Activated CD4-positive, alpha-beta memory T cell treated with anti-CD3 and anti-CD28 coated beads for 36 hours (primary cell): ENCODE measurements at regions not wholly inside any gene's neighbourhood (a gene's known extent, or its start where the extent isn't known, plus 50 kb on each side); places are given as distances from the start of the nearest gene placed in this dataset.
"Not testable (repeated sequence)": the region's sequence is repeated elsewhere in the genome, so short reads cannot be mapped to it uniquely, and the experiment has no call there.

ENCODE experiments used
- CTCF ChIA-PET: fragments of 350-600 bp; sonication (Branson Sonifier 250); formaldehyde crosslinking; loops from one replicate; lab custom pipeline; 2021; ENCODE audit warnings: antibody characterized with exemption, inconsistent platforms; lab: Charles Lee
- POLR2A ChIA-PET: fragments of 350-600 bp; sonication (Branson Sonifier 250); formaldehyde crosslinking; loops from one replicate; lab custom pipeline; 2021; ENCODE audit warnings: antibody characterized with exemption; lab: Charles Lee
- DNase-seq: peaks from one replicate; pipeline ENCODE4 v3.0.0-alpha.2; 2020
- H3K27ac Mint-ChIP-seq: one replicate; pipeline ENCODE4 v1.8.0; 2021; ENCODE audit warnings: mixed read lengths
- H3K27me3 Mint-ChIP-seq: one replicate; pipeline ENCODE4 v1.8.0; 2021; ENCODE audit warnings: mixed read lengths
- H3K36me3 Mint-ChIP-seq: one replicate; pipeline ENCODE4 v1.8.0; 2021; ENCODE audit warnings: mixed read lengths
- H3K4me1 Mint-ChIP-seq: one replicate; pipeline ENCODE4 v1.8.0; 2021; ENCODE audit warnings: low read depth, mixed read lengths
- H3K4me3 Mint-ChIP-seq: one replicate; pipeline ENCODE4 v1.8.0; 2021; ENCODE audit warnings: mild to moderate bottlenecking, mixed read lengths
- H3K9me3 Mint-ChIP-seq: one replicate; pipeline ENCODE4 v1.8.0; 2021; ENCODE audit warnings: mixed read lengths
- intact Hi-C: fragments of 100-400 bp; cut with micrococcal nuclease; formaldehyde crosslinking; loops from one replicate; pipeline ENCODE4 v1.15.1; 2023

GRCh38 chr7:125462615-125463014 lies 533.0 kb upstream of the POT1 start:
- intact Hi-C loops: no loop called here
- no peak overlapping the region for H3K4me3 Mint-ChIP-seq

DNA sequence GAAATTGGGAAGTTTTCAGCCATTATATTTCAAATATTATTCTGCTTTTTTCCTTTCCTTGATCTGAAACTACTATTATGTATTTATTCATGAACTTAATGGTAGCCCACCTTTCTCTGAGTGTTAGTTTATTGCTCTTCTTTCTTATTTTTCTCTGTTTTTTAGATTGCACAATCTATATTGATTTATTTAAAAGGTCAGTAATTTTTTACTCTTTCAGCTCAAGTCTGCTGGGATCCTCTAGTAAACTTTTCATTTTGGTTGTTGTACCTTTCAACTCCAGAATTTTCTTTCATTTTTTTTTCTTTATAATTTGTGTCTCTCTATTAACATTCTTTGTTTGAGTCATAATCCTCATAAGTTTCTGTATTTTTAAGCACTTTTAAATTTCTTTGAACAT lies 529.4 kb upstream of the POT1 start:
- Mint-ChIP-seq H3K9me3 (peaks cover 30% of the 10 kb centered on the region), H3K27me3 (no peaks in the 10 kb centered on the region), H3K27ac (no peak overlapping the region), H3K4me1 (no peaks in the 10 kb centered on the region), H3K4me3 (no peak overlapping the region), H3K36me3 (no peaks in the 10 kb centered on the region)
- no peak for DNase-seq
- ChIA-PET POLR2A (no interaction called here), CTCF (no interaction called here)
- intact Hi-C loops: no loop called here

More at GRCh38 chr7:125462615-125463014, 533.0 kb upstream of the POT1 start:
- no peaks in the 10 kb centered on the region for H3K36me3 Mint-ChIP-seq
- no peaks in the 10 kb centered on the region for H3K4me1 Mint-ChIP-seq
- DNase-seq: no peak
- H3K27ac Mint-ChIP-seq: no peak overlapping the region
- peaks cover 22% of the 10 kb centered on the region for H3K9me3 Mint-ChIP-seq
- no peaks in the 10 kb centered on the region for H3K27me3 Mint-ChIP-seq
- ChIA-PET POLR2A (no interaction called here), CTCF (no interaction called here)

DNA sequence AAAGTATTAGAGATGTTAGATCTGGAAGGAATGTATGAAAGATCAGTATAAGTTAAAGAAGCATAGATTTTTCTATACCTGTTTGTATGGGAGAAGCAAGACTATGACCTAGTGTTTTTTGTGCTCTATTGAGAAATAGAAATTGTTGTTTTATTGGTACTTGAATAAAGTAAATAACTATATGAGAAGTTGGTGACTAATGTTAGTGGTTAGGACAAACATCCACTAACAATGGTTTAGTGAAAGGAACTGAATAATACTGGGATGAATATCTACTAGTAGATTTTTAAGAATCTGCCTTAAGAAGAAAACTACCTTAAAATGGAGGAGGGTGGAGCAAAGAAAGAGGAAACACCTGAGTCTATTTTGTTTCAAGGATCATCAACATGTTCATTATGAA lies 521.1 kb upstream of the POT1 start:
- intact Hi-C loops: no loop called here
- Mint-ChIP-seq H3K27me3 (no peaks in the 10 kb centered on the region), H3K9me3 (peaks cover 8% of the 10 kb centered on the region), H3K36me3 (no peaks in the 10 kb centered on the region), H3K27ac (no peak overlapping the region), H3K4me3 (no peak overlapping the region), H3K4me1 (no peaks in the 10 kb centered on the region)
- ChIA-PET CTCF (no interaction called here), POLR2A (no interaction called here)
- no peak for DNase-seq

DNA sequence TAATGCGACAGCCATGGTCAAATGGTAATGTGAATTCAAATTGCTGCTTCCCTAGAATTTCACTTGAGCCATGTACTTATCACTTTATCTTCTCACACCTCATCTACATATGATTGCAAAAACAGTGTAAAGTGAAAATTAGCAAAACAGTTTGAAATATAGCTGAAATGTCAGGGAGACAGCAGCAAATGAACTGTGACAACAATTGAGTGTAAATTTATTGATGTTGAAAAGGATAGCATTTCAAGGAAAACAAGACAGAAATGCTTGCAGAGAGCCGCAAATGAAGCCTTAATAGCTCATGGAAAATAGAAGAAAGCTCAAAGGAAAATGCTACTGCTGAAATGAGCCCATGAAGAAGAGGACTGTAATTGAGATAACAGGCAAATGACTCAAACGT lies 516.2 kb upstream of the POT1 start:
- Mint-ChIP-seq H3K4me1 (no peaks in the 10 kb centered on the region), H3K4me3 (no peak overlapping the region), H3K27me3 (no peaks in the 10 kb centered on the region), H3K27ac (no peak overlapping the region), H3K9me3 (peaks cover 5% of the 10 kb centered on the region), H3K36me3 (no peaks in the 10 kb centered on the region)
- POLR2A ChIA-PET: no interaction called here
- no peak for DNase-seq
- intact Hi-C loops: no loop called here
- CTCF ChIA-PET: no interaction called here

GRCh38 chr7:125444864-125445263 lies 515.2 kb upstream of the POT1 start:
- Mint-ChIP-seq H3K9me3 (peaks cover 5% of the 10 kb centered on the region), H3K27me3 (no peaks in the 10 kb centered on the region), H3K4me3 (no peak overlapping the region), H3K27ac (no peak overlapping the region), H3K4me1 (no peaks in the 10 kb centered on the region), H3K36me3 (no peaks in the 10 kb centered on the region)
- DNase-seq: no peak
- ChIA-PET CTCF (no interaction called here), POLR2A (no interaction called here)
- intact Hi-C loops: no loop called here

DNA sequence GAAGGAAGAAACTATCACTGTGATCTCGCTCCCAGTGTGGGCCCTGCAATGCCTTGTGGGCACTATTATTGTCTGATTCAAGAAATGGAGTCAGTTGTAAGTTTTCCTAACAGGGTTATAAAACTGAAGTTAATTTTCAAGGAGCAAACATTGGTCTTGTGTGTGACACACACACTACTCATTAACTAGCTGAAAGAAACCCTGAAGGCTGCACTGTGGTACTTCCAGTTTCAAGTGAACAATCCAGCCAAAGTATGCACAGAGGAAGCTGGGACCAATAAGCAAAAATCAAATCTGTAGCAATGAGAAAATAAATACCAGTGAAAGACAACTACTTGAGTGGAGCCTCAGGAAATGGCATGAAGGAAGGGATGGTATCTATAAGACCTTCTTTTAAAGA lies 506.6 kb upstream of the POT1 start:
- Mint-ChIP-seq H3K4me1 (no peaks in the 10 kb centered on the region), H3K36me3 (no peaks in the 10 kb centered on the region), H3K27ac (no peak overlapping the region), H3K9me3 (peaks cover 2% of the 10 kb centered on the region), H3K27me3 (no peaks in the 10 kb centered on the region), H3K4me3 (no peak overlapping the region)
- intact Hi-C loops: no loop called here
- POLR2A ChIA-PET: no interaction called here
- no peak for DNase-seq
- CTCF ChIA-PET: no interaction called here

- no peaks in the 10 kb centered on the region for H3K36me3 Mint-ChIP-seq
- intact Hi-C loops: no loop called here
- H3K27ac Mint-ChIP-seq: no peak overlapping the region
- CTCF ChIA-PET: no interaction called here
- H3K4me1 Mint-ChIP-seq: no peaks in the 10 kb centered on the region
- H3K27me3 Mint-ChIP-seq: no peaks in the 10 kb centered on the region
- no peak overlapping the region for H3K4me3 Mint-ChIP-seq
- no peak for DNase-seq
- POLR2A ChIA-PET: no interaction called here
- H3K9me3 Mint-ChIP-seq: no peaks in the 10 kb centered on the region
Measured at GRCh38 chr7:125431349-125431748, 501.7 kb upstream of the POT1 start.

GRCh38 chr7:125430013-125430412 lies 500.4 kb upstream of the POT1 start:
- ChIA-PET CTCF (no interaction called here), POLR2A (no interaction called here)
- H3K9me3 Mint-ChIP-seq: peaks cover 2% of the 10 kb centered on the region
- H3K4me3 Mint-ChIP-seq: no peak overlapping the region
- intact Hi-C loops: no loop called here
- no peaks in the 10 kb centered on the region for H3K36me3 Mint-ChIP-seq
- DNase-seq: no peak
- H3K27me3 Mint-ChIP-seq: no peaks in the 10 kb centered on the region
- no peaks in the 10 kb centered on the region for H3K4me1 Mint-ChIP-seq
- no peak overlapping the region for H3K27ac Mint-ChIP-seq

DNA sequence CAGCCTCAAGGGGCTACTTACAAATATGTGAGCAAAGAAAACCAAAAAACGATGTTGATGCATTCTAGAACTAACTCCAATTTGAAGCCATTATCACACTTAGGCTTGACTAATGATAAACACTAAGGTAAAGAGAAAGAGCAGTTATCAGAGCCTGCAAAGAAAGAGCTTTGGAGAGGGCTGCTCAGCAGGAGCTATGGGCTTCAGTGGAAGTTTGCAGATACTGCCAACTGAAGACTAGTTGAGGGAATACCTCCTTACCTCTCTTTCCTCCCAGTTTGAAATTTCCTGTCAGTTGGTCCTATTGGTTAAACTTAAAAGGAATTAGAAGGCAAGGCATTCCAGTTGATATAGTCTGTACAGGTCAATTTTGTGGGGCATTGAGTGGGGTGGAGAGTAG lies 498.1 kb upstream of the POT1 start:
- Mint-ChIP-seq H3K27me3 (no peaks in the 10 kb centered on the region), H3K27ac (no peak overlapping the region), H3K9me3 (peaks cover 5% of the 10 kb centered on the region), H3K4me3 (no peak overlapping the region), H3K36me3 (no peaks in the 10 kb centered on the region), H3K4me1 (no peaks in the 10 kb centered on the region)
- DNase-seq: no peak
- POLR2A ChIA-PET: no interaction called here
- intact Hi-C loops: no loop called here
- CTCF ChIA-PET: no interaction called here

DNA sequence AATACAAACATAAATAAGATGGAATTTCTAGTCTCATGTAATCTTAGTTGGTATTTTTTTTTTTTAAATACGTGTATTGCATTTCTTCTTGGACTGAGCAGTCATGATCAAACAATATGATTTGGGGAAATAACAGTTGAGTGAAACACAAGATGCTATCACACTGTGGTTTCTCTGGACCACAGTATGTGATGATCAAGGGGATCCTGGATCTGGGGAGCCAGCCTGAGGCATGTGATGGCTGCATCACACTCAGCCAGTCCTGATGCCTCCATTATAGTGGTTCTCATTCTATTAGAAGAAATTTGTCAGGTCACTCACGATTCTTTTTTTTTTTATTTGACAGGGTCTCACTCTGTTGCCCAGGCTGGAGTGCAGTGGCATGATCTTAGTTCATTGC lies 495.9 kb upstream of the POT1 start:
- ChIA-PET POLR2A (no interaction called here), CTCF (no interaction called here)
- no peak overlapping the region for H3K4me3 Mint-ChIP-seq
- H3K27me3 Mint-ChIP-seq: no peaks in the 10 kb centered on the region
- no peak for DNase-seq
- H3K36me3 Mint-ChIP-seq: no peaks in the 10 kb centered on the region
- H3K27ac Mint-ChIP-seq: no peak overlapping the region
- intact Hi-C loops: no loop called here
- peaks cover 10% of the 10 kb centered on the region for H3K9me3 Mint-ChIP-seq
- H3K4me1 Mint-ChIP-seq: no peaks in the 10 kb centered on the region

- no peaks in the 10 kb centered on the region for H3K4me1 Mint-ChIP-seq
- intact Hi-C loops: no loop called here
- no peaks in the 10 kb centered on the region for H3K27me3 Mint-ChIP-seq
- DNase-seq: no peak
- ChIA-PET POLR2A (no interaction called here), CTCF (no interaction called here)
- H3K9me3 Mint-ChIP-seq: peaks cover 10% of the 10 kb centered on the region
- H3K27ac Mint-ChIP-seq: no peak overlapping the region
- no peaks in the 10 kb centered on the region for H3K36me3 Mint-ChIP-seq
- H3K4me3 Mint-ChIP-seq: no peak overlapping the region
Measured at GRCh38 chr7:125424721-125425120, 495.1 kb upstream of the POT1 start.

DNA sequence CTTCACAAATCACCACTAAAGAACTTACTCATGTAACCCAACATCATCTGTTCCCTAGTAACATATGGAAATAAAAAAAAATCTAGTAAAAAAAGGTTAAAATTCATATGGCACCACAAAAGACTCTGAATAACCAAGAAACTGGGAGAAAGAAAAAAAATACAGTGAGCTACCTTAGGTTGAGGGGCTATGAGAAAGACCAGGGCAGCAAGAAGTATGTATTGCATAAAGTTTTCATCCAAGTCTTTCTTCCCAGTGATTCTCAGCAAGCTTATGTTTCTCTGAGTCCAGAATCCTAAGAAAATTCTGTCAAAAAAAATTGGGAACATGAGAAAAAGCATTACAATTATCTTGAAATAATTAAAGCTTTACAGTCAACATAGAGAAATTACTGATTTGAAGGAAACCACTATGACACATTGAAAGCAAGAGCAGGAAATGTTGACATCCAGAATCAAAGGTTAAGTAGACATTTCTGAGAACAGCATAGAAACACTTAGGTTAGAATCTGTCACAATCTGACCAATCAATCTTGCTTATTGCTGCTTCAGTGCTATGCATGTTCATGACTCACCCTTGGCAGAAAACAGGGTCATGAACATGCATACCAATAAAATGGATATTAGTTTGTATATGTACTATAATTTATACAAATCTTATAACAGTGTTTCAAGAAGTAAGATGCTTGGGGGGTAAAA lies 494.0 kb upstream of the POT1 start:
- no peak overlapping the region for H3K27ac Mint-ChIP-seq
- no peak overlapping the region for H3K4me3 Mint-ChIP-seq
- H3K4me1 Mint-ChIP-seq: no peaks in the 10 kb centered on the region
- POLR2A ChIA-PET: no interaction called here
- H3K9me3 Mint-ChIP-seq: peaks cover 18% of the 10 kb centered on the region
- no peaks in the 10 kb centered on the region for H3K36me3 Mint-ChIP-seq
- DNase-seq: no peak
- intact Hi-C loops: no loop called here
- CTCF ChIA-PET: no interaction called here
- H3K27me3 Mint-ChIP-seq: no peaks in the 10 kb centered on the region

DNA sequence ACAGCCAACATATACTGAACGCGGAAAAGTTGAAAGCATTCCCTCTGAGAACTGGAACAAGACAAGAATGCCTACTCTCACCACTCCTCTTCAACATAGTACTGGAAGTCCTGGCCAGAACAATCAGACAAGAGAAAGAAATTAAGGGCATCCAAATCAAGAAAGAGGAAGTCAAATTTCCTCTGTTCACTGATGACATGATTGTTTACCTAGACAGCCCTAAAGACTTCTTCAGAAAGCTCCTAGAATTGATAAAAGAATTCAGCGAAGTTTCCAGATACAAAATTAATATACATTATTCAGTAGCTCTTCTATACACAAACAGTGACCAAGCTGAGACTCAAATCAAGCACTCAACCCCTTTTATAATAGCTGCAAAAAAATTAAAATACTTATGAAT lies 491.8 kb upstream of the POT1 start:
- H3K27ac Mint-ChIP-seq, H3K4me3 Mint-ChIP-seq, CTCF ChIA-PET, H3K36me3 Mint-ChIP-seq, POLR2A ChIA-PET, intact Hi-C loops, DNase-seq, H3K4me1 Mint-ChIP-seq, H3K27me3 Mint-ChIP-seq: not testable (repeated sequence)
- peaks cover 26% of the 10 kb centered on the region for H3K9me3 Mint-ChIP-seq
